Activated CD8-positive, alpha-beta memory T cell treated with anti-CD3 and anti-CD28 coated beads, Interleukin-2, amount 50 U/mL, for 1 hour (primary cell): ENCODE measurements at regions not wholly inside any gene's neighbourhood (a gene's known extent, or its start where the extent isn't known, plus 50 kb on each side); places are given as distances from the start of the nearest gene placed in this dataset.
"Not testable (repeated sequence)": the region's sequence is repeated elsewhere in the genome, so short reads cannot be mapped to it uniquely, and the experiment has no call there.

Source experiments
- DNase-seq: peaks from one replicate; pipeline ENCODE4 v3.0.0-alpha.2; 2020; ENCODE audit errors: extremely low read depth

GRCh38 chr17:51347851-51348584 lies 87.7 kb downstream of the UTP18 start:
- DNase-seq, result no peak

DNA sequence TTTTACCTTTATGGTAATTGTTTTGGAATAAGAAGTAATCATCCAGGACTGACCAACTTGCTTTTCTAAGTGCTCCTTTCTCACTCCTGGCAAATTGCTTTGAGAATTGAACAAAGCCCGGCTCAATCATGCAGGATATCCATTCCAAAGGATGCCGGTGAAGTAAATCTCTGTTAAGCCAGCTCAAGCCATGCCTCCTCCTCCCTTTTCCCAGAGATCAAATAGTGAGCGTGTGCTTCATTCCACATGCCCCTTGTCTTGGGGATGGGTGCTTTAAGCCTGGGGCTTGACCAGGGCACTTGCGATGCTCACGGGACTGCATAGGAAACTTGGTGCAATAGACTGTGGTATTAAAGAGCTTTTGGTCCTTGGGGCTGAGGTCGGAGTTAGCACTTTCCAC lies 90.7 kb downstream of the UTP18 start:
- DNase-seq, result no peak

GRCh38 chr17:51351890-51352289 lies 91.5 kb downstream of the UTP18 start:
- no peak for DNase-seq

- DNase-seq, result no peak
Observed at GRCh38 chr17:51352798-51353197, 92.5 kb downstream of the UTP18 start.

GRCh38 chr17:51353296-51353695 lies 93.0 kb downstream of the UTP18 start:
- no peak for DNase-seq

GRCh38 chr17:51354936-51355335 lies 94.6 kb downstream of the UTP18 start:
- no peak for DNase-seq

DNA sequence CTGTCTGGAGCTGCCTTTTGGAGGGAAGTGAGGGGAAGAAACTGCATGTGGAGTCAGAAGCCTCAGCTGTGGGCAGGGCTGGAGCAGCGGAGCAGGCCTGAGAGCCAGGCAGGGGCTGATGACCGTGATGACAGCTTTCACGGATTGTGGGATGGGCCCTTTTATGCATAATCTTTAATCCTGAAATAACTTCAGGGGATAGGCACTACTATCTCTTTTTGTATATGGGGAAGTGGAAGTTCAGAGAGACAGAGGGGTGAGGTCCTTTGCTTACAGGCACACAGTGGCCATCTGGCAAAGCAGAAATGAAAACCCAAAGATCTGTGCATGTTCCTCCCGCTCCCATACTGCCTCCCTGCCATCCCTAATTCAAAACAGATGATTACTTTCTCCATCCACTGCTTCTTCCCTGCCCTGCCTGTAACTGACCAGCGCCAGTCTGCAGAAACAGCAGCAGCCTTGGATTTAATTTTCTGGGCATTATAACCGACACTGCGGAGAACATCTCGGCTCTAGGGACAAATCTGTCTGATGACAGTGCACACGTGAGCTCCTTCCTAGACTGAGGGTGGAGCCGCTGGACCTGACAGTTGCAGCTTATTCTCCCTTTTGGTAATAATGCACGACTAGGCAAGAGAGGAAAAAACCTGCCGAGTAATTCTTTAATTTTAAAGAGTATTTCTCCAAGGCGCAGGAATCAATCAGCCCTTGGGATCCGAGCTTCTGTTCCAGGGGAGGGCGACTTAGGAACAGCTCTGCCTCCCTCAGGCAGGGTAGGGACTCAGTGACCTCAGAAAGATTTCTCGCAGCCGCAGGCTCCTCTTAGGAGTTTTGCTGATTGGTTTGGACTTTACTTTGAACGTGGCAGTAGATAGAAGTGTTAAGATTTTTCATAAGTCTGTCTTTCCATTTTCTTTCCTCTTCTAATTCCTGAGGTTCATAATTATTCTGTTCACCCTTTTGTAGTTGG lies 95.4 kb downstream of the UTP18 start:
- DNase-seq, result no peak

GRCh38 chr17:51359055-51359454 lies 98.7 kb downstream of the UTP18 start:
- DNase-seq, result no peak

DNA sequence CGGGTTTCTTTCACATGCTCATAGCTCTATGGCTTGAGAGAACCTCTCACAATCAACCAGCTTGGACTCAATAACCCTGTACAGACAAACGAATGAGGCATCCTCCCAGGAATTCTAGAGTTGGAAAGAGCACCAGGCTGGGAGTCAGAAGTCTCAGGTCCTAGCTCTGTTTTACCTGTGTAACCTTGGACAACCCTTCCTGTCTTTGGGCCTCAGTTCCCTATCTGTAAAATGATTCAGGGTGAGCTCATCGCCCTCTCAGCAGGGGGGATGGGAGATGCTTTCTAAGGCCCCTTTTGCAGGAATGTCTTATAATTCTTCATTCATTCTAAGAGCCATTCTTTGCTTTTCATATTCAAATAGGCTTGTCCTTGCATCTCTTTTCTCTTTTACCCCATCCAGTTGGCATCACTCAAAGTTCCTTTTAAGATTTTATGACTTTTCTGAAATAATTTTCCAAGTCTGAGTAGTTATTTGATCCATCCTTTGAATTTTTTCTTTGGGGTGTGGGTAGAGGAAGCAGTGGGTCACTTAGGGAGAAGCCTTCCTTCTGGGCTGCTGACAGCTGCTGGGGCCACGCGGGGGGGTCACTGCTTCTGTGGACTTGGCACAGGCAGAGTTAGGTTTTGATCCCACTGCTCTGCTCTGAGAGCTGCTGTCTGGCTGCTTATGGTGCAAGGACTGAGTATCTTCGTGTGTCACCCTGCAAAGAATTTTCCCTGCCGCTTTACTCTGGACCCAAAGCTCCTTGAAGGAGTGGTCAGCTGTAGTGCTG lies 102.7 kb downstream of the UTP18 start:
- DNase-seq, result no peak

DNA sequence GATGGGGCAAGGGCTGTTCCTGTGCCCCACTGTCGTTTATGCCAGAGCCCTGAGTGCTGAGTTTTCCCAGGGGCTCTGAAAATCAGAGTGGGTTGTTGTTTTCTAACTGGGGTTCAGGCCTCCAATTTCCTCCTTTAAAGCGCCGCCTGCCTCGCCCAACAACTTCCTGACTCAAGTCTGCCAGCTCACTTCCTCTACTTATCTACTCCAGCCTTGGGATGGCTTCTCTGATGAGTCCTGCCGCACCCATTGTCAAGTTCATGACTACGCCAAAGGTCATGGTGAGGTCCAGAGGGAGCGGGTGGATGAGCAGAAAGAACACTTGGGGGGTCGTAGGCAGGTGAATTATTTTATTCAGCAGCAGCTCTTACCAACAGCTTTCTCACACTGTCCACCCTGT lies 104.7 kb downstream of the UTP18 start:
- DNase-seq, result no peak

DNA sequence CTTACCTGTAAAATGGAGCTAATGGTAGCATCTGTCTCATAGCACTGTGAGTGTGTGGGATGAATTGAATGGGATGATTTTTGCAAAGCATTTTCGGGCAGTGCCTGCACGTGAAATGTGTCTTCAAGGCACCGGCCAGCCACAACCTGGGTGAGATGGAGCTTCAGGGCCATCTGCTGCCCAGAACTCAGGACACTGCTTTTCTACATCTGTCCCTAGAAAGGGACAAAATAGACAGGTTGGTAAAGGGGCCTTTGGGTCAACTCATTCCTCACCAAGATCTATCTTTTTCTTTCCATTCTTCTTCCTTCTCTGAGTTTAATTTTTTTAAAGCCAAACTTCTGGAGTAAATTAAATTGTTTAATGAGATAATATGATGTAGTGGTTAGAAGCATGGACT lies 106.5 kb downstream of the UTP18 start:
- DNase-seq, result no peak

DNA sequence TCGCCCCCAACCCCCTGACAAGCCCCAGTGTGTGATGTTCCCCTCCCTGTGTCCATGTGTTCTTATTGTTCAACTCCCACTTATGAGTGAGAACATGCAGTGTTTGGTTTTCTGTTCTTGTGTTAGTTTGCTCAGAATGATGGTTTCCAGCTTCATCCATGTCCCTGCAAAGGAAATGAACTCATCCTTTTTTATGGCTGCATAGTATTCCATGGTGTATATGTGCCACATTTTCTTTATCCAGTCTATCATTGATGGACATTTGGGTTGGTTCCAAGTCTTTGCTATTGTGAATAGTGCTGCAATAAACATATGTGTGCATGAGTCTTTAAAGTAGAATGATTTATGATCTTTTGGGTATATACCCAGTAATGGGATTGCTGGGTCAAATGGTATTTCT lies 107.5 kb downstream of the UTP18 start:
- DNase-seq, result not testable (repeated sequence)

DNA sequence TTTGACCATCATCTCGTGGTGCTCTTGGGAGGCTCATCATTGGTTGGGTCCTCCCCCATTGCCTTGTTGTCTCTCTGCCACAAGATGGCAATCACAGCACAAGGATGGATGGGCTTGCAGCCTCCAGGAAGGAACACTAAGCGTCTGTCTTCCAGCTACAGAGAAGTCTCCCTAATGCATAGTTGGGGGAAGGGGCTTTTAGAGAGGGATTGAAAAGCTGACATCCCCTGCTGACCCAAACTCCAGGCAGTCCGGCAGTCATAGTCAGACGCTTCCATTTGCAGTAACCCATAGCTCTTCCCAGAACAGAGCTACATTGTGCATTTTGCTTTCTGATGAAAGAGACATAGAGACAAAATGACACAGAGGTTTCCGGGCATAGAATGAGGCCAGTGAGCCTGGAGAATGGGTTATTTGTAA lies 111.4 kb downstream of the UTP18 start:
- no peak for DNase-seq

DNA sequence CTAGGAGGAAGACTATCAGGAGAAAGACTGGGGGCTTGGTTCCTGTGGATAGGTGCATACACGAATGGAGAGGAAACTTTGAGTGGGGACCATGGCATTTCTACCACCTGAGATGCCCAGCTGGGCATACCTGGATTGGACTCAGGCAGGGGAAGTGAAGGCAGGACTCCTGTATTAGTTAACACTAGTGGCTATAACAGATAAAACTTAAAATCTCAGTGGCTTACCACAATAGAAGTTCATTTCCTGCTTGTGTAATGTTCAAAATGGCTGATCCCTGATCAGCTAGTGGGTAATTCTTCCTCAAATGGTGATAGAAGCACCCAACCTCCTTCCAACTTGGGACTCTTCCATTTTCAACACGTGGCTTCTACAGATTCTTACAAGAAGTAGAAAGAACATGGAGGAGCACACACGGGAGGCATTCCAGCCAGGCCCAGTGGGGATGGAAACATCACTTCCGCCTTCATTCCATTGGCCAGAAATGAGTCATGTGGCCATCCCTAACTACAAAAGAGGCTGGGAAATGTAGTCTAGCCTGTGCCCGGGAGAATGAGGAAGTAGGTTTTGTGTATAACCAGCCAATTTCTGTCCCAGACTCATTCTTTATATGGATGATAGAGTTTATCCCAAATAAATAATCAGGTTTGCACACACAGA lies 112.1 kb downstream of the UTP18 start:
- no peak for DNase-seq

DNA sequence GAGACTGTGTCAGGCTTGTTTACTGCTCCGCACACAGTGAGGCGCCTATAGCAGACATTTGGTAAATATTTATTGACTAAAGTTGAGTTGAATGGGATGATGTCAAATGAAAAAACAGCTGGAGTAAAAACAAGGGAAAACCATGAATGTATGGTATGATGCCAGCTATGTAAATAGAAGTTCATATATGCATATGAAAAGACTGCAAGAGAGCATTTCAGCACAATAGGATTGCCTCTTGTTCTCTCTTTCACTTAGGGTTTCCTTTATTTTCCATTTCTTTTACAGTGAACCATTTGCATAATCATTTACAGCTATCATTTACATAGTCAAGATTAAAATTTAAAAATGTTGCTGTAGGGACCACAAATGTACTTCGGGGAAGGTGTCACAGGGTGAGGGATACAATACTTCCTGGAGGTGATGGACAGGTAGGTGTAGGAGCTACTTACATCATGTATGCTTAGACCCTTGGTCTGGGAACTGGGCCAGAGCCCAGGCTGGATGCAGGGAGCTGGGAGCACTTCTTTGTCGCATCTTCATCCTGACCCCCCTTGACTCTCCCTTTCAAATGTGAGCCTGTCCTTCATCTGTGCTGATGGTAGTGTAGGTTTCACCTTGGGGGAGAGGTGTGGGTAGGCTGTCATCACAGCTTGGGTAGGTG lies 113.3 kb downstream of the UTP18 start:
- no peak for DNase-seq

GRCh38 chr17:51374209-51374608 lies 113.9 kb downstream of the UTP18 start:
- no peak for DNase-seq

GRCh38 chr17:51375771-51376170 lies 115.4 kb downstream of the UTP18 start:
- no peak for DNase-seq

GRCh38 chr17:51376739-51377138 lies 116.4 kb downstream of the UTP18 start:
- no peak for DNase-seq

DNA sequence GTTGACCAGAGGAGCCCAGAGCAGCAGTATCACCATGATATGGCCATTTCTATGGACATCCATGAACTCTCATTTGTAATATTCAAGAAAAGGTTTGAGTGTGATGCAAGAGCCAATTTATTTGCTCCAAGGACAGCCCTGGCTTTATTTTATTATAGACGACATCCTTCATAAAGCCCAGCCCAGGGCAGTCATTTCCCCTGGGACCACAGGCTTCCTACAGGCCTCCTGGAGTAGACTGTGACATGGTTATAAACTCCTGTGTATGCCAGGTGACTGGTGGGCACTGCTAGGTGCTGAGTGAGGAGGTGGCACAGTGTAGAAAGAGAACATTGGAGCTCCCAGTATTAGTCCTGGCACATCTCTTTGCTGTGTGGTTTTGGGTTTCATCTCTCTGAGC lies 120.9 kb downstream of the UTP18 start:
- DNase-seq, result no peak

DNA sequence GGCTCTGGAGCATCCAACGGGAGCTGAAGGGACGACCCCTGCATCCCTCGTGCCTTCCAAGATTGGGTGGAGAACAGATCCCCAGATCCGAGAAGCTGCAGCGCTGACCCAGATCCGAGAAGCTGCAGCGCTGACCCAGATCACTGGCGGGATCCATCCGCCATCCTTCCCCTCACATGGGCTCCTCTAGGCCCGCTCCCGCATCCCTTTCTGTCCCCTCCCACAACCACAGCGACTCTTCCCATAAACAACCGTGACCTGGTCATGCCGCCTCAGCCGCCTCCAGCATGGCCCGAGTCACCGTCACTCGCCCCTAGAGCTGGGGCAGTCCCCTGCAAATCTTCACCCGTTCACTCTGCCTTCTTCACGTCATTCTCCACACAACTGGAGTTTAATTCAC lies 124.9 kb downstream of the UTP18 start:
- DNase-seq, result no peak

DNA sequence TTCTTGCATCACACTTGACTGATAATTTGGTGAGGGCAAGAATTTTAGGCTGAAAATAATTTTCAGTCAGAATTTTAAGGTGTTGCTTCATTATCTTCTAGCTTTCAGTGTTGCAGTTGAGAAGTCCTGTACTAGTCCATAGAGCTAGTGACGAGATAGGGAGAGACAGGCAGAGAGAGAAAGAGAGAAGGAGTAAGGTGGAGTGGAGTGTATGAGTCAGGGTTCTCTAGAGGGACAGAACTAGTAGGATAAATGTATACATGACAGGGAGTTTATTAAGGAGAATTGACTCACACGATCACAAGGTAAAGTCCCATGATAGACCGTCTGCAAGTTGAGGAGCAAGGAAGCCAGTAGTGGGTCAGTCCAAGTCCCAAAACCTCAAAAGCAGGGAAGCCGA lies 127.2 kb downstream of the UTP18 start:
- DNase-seq, result no peak
